ENCODE measurements at regions not wholly inside any gene's neighbourhood (a gene's known extent, or its start where the extent isn't known, plus 50 kb on each side); places are given as distances from the start of the nearest gene placed in this dataset.

DNA sequence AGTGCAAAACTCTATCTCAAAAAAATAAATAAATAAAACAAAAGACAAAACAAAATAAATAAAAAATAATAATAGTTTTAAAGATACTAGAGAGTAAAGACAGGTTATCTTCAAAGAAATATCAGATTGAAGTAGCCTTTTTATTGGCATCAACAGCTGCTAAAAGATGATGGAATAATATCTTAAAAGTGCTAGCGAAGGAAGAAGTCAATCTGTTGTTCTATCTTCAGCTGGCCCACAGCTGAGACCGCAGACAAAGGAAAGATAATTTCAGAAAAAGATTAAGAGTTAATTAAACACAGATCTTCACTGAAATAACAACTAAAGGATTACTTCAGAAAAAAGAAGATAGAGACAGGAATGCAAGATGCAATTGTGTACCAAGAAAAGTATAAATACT lies 130.2 kb upstream of the PKDCC start:
- CTCF ChIA-PET: no interaction called here
- intact Hi-C loops (cut with micrococcal nuclease): no loop called here

GRCh38 chr2:41919135-41919534 lies 128.7 kb upstream of the PKDCC start:
- intact Hi-C loops (cut with micrococcal nuclease): no loop called here
- Mint-ChIP-seq H3K27ac (no peak overlapping the region), H3K36me3 (peaks cover 0 to 2% (median 0%) of the 10 kb centered on the region in 5 donors), H3K9me3 (peaks cover 0 to 2% (median 0%) of the 10 kb centered on the region in 11 donors), H3K4me3 (no peak overlapping the region), H3K27me3 (peaks cover 0 to 21% (median 8%) of the 10 kb centered on the region in 5 donors), H3K4me1 (no peaks in the 10 kb centered on the region)
- CTCF ChIA-PET: no interaction called here
- ATAC-seq (no peak), DNase-seq (no peak)
- H3K4me1 ChIP-seq (ENCODE audit: control insufficient read depth in 2 of 2, insufficient read depth in 2 of 2, low read length in 2 of 2): no peaks in the 10 kb centered on the region
- POLR2A ChIA-PET: no interaction called here
- H3K27me3 ChIP-seq (ENCODE audit: control insufficient read depth in 2 of 2, insufficient read depth in 2 of 2, low read length in 2 of 2): no peaks in the 10 kb centered on the region
- no peaks in the 10 kb centered on the region for H3K9me3 ChIP-seq (ENCODE audit: control insufficient read depth in 2 of 3, low read length in 3 of 3)
- no peak overlapping the region for H3K4me3 ChIP-seq (ENCODE audit: low read length)
- no peak overlapping the region for H3K27ac ChIP-seq (ENCODE audit: low read depth, low read length)
- no peaks in the 10 kb centered on the region for H3K36me3 ChIP-seq (ENCODE audit: control insufficient read depth in 2 of 3, insufficient read depth in 3 of 3, low read length in 3 of 3)

More for the DNA sequence above, 130.2 kb upstream of the PKDCC start:
- Mint-ChIP-seq H3K27ac (no peak overlapping the region), H3K4me1 (no peaks in the 10 kb centered on the region), H3K9me3 (peaks cover 0 to 2% (median 0%) of the 10 kb centered on the region in 11 donors), H3K27me3 (peaks cover 0 to 23% (median 12%) of the 10 kb centered on the region in 5 donors), H3K4me3 (no peak overlapping the region), H3K36me3 (peaks cover 0 to 4% (median 0%) of the 10 kb centered on the region in 5 donors)
- DNase-seq (no peak), ATAC-seq (no peak)
- no peak overlapping the region for H3K4me3 ChIP-seq (ENCODE audit: low read length)
- no peaks in the 10 kb centered on the region for H3K36me3 ChIP-seq (ENCODE audit: control insufficient read depth in 2 of 3, insufficient read depth in 3 of 3, low read length in 3 of 3)
- H3K4me1 ChIP-seq (ENCODE audit: control insufficient read depth in 2 of 2, insufficient read depth in 2 of 2, low read length in 2 of 2): no peaks in the 10 kb centered on the region
- H3K9me3 ChIP-seq (ENCODE audit: control insufficient read depth in 2 of 3, low read length in 3 of 3): no peaks in the 10 kb centered on the region
- H3K27me3 ChIP-seq (ENCODE audit: control insufficient read depth in 2 of 2, insufficient read depth in 2 of 2, low read length in 2 of 2): no peaks in the 10 kb centered on the region
- H3K27ac ChIP-seq (ENCODE audit: low read depth, low read length): no peak overlapping the region
- POLR2A ChIA-PET: no interaction called here

DNA sequence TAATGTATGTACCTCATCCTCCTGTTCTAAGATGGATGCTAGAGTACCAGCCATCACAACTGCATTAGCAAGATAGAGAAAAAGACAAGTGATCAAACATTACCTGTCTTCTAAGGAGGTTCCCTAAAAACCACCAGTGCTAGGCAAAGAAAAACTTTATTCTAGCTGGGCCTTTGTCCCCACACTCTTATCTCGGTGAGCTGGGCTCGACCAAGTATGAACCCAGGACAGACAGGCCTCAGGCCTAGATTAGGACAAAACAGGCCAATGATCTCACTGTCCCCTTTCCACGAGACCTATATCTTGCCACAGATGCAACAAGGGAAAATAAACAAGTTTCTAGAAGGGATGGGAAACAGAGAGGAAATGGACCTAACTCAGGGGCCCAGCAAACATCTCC lies 127.6 kb upstream of the PKDCC start:
- Mint-ChIP-seq H3K9me3 (peaks cover 0 to 5% (median 2%) of the 10 kb centered on the region in 11 donors), H3K27ac (no peak overlapping the region), H3K36me3 (peaks cover 0 to 3% (median 0%) of the 10 kb centered on the region in 5 donors), H3K27me3 (peaks cover 0 to 11% (median 0%) of the 10 kb centered on the region in 5 donors), H3K4me1 (no peaks in the 10 kb centered on the region), H3K4me3 (no peak overlapping the region)
- Histone ChIP-seq H3K4me3 (ENCODE audit: low read length) (no peak overlapping the region), H3K27ac (ENCODE audit: low read depth, low read length) (no peak overlapping the region), H3K27me3 (ENCODE audit: control insufficient read depth in 2 of 2, insufficient read depth in 2 of 2, low read length in 2 of 2) (no peaks in the 10 kb centered on the region), H3K4me1 (ENCODE audit: control insufficient read depth in 2 of 2, insufficient read depth in 2 of 2, low read length in 2 of 2) (no peaks in the 10 kb centered on the region), H3K9me3 (ENCODE audit: control insufficient read depth in 2 of 3, low read length in 3 of 3) (no peaks in the 10 kb centered on the region), H3K36me3 (ENCODE audit: control insufficient read depth in 2 of 3, insufficient read depth in 3 of 3, low read length in 3 of 3) (no peaks in the 10 kb centered on the region)
- no peak for ATAC-seq
- no peak for DNase-seq
- intact Hi-C loops (cut with micrococcal nuclease): no loop called here
- ChIA-PET POLR2A (no interaction called here), CTCF (interaction anchor here (0.6 kb wide), 1 partner anchor 663 kb away, joined by 3 read pairs; no protein-coding TSS in a partner anchor)

- Mint-ChIP-seq H3K4me1 (no peaks in the 10 kb centered on the region), H3K9me3 (peaks cover 0 to 8% (median 2%) of the 10 kb centered on the region in 11 donors), H3K27me3 (peaks cover 0 to 6% (median 0%) of the 10 kb centered on the region in 5 donors), H3K4me3 (no peak overlapping the region), H3K27ac (no peak overlapping the region), H3K36me3 (peaks cover 0 to 3% (median 0%) of the 10 kb centered on the region in 5 donors)
- Histone ChIP-seq H3K4me3 (ENCODE audit: low read length) (no peak overlapping the region), H3K27ac (ENCODE audit: low read depth, low read length) (no peak overlapping the region), H3K4me1 (ENCODE audit: control insufficient read depth in 2 of 2, insufficient read depth in 2 of 2, low read length in 2 of 2) (no peaks in the 10 kb centered on the region), H3K36me3 (ENCODE audit: control insufficient read depth in 2 of 3, insufficient read depth in 3 of 3, low read length in 3 of 3) (no peaks in the 10 kb centered on the region), H3K9me3 (ENCODE audit: control insufficient read depth in 2 of 3, low read length in 3 of 3) (no peaks in the 10 kb centered on the region), H3K27me3 (ENCODE audit: control insufficient read depth in 2 of 2, insufficient read depth in 2 of 2, low read length in 2 of 2) (no peaks in the 10 kb centered on the region)
- POLR2A ChIA-PET: no interaction called here
- DNase-seq (no peak), ATAC-seq (no peak)
- intact Hi-C loops (cut with micrococcal nuclease): no loop called here
- CTCF ChIA-PET: interaction anchor here (0.6 kb wide), 1 partner anchor 663 kb away, joined by 3 read pairs; no protein-coding TSS in a partner anchor
These were observed 127.0 kb upstream of the PKDCC start for GRCh38 chr2:41920812-41921211.

GRCh38 chr2:41922177-41922576 lies 125.6 kb upstream of the PKDCC start:
- Mint-ChIP-seq H3K4me1 (no peaks in the 10 kb centered on the region), H3K27me3 (peaks cover 0 to 2% (median 0%) of the 10 kb centered on the region in 5 donors), H3K36me3 (peaks cover 0 to 3% (median 0%) of the 10 kb centered on the region in 5 donors), H3K27ac (no peak overlapping the region), H3K4me3 (no peak overlapping the region), H3K9me3 (peaks cover 0 to 8% (median 2%) of the 10 kb centered on the region in 11 donors)
- no peak overlapping the region for H3K27ac ChIP-seq (ENCODE audit: low read depth, low read length)
- H3K4me3 ChIP-seq (ENCODE audit: low read length): no peak overlapping the region
- no peaks in the 10 kb centered on the region for H3K9me3 ChIP-seq (ENCODE audit: control insufficient read depth in 2 of 3, low read length in 3 of 3)
- intact Hi-C loops (cut with micrococcal nuclease): no loop called here
- DNase-seq (no peak), ATAC-seq (peak; percentile 62)
- H3K4me1 ChIP-seq (ENCODE audit: control insufficient read depth in 2 of 2, insufficient read depth in 2 of 2, low read length in 2 of 2): no peaks in the 10 kb centered on the region
- POLR2A ChIA-PET: no interaction called here
- CTCF ChIA-PET: no interaction called here
- H3K27me3 ChIP-seq (ENCODE audit: control insufficient read depth in 2 of 2, insufficient read depth in 2 of 2, low read length in 2 of 2): no peaks in the 10 kb centered on the region
- H3K36me3 ChIP-seq (ENCODE audit: control insufficient read depth in 2 of 3, insufficient read depth in 3 of 3, low read length in 3 of 3): no peaks in the 10 kb centered on the region

GRCh38 chr2:41923156-41923786 lies 124.5 kb upstream of the PKDCC start:
- Histone ChIP-seq H3K27me3 (ENCODE audit: control insufficient read depth in 2 of 2, insufficient read depth in 2 of 2, low read length in 2 of 2) (no peaks in the 10 kb centered on the region), H3K36me3 (ENCODE audit: control insufficient read depth in 2 of 3, insufficient read depth in 3 of 3, low read length in 3 of 3) (no peaks in the 10 kb centered on the region), H3K4me1 (ENCODE audit: control insufficient read depth in 2 of 2, insufficient read depth in 2 of 2, low read length in 2 of 2) (no peaks in the 10 kb centered on the region), H3K4me3 (ENCODE audit: low read length) (no peak overlapping the region), H3K27ac (ENCODE audit: low read depth, low read length) (no peak overlapping the region), H3K9me3 (ENCODE audit: control insufficient read depth in 2 of 3, low read length in 3 of 3) (no peaks in the 10 kb centered on the region)
- Mint-ChIP-seq H3K4me1 (no peaks in the 10 kb centered on the region), H3K36me3 (peaks cover 0 to 3% (median 0%) of the 10 kb centered on the region in 5 donors), H3K4me3 (no peak overlapping the region), H3K9me3 (peaks cover 0 to 8% (median 2%) of the 10 kb centered on the region in 11 donors), H3K27me3 (peaks cover 0 to 2% (median 0%) of the 10 kb centered on the region in 5 donors), H3K27ac (no peak overlapping the region)
- DNase-seq: no peak
- CTCF ChIA-PET: no interaction called here
- intact Hi-C loops (cut with micrococcal nuclease): no loop called here
- no peak for ATAC-seq
- POLR2A ChIA-PET: no interaction called here

DNA sequence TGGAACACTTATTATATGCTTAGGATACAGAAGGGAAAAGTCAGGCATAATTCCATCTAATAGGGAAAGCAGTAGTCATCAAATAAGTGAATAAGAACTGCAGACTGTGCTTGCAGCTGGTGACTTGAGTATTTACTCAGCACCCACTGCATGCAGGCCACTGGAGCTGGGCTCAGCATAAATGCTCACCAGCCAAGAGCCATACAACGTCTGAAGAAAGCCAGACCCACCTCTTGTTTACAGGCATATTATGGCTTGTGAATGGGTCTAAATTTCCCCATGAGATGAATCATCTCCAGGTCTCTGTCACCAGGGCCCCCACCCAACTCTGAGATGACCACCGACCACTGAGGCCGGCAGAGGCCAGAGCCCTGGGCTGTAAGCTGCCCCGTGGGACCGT lies 123.8 kb upstream of the PKDCC start:
- Histone ChIP-seq H3K4me1 (ENCODE audit: control insufficient read depth in 2 of 2, insufficient read depth in 2 of 2, low read length in 2 of 2) (no peaks in the 10 kb centered on the region), H3K27ac (ENCODE audit: low read depth, low read length) (no peak overlapping the region), H3K36me3 (ENCODE audit: control insufficient read depth in 2 of 3, insufficient read depth in 3 of 3, low read length in 3 of 3) (no peaks in the 10 kb centered on the region), H3K9me3 (ENCODE audit: control insufficient read depth in 2 of 3, low read length in 3 of 3) (no peaks in the 10 kb centered on the region), H3K27me3 (ENCODE audit: control insufficient read depth in 2 of 2, insufficient read depth in 2 of 2, low read length in 2 of 2) (no peaks in the 10 kb centered on the region), H3K4me3 (ENCODE audit: low read length) (no peak overlapping the region)
- DNase-seq: no peak
- Mint-ChIP-seq H3K9me3 (peaks cover 0 to 8% (median 2%) of the 10 kb centered on the region in 11 donors), H3K27me3 (peaks cover 0 to 2% (median 0%) of the 10 kb centered on the region in 5 donors), H3K36me3 (peaks cover 0 to 3% (median 0%) of the 10 kb centered on the region in 5 donors), H3K4me1 (no peaks in the 10 kb centered on the region), H3K27ac (no peak overlapping the region), H3K4me3 (no peak overlapping the region)
- ATAC-seq: no peak
- CTCF ChIA-PET: no interaction called here
- intact Hi-C loops (cut with micrococcal nuclease): no loop called here
- POLR2A ChIA-PET: no interaction called here
